EH (cell line): ENCODE measurements at regions not wholly inside any gene's neighbourhood (a gene's known extent, or its start where the extent isn't known, plus 50 kb on each side); places are given as distances from the start of the nearest gene placed in this dataset.

Experiments used
- DNase-seq: peaks from one replicate; pipeline ENCODE4 v3.0.0-alpha.2; 2015; ENCODE audit warnings: low read depth

DNA sequence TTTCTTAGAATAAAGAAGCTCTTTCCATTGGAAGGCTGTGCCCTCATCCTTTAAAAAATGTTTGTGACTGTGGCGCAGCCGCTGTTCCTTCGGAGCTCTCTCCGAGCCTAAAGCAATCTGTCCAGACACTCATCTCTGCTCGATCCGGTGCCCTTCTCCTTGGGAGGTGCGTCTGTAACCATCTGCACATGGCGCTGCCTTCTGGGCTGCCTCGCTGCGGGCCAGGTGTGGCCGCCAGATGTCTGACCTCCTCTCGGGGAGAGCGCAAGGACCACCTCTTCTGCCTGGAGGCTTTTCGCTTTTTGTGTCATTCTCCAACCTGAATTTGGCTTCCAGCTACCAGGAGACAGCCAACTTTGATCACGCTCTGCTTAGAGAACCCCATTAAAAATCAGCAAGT, 153.4 kb upstream of the PTCH1 start:
- no peak for DNase-seq

DNA sequence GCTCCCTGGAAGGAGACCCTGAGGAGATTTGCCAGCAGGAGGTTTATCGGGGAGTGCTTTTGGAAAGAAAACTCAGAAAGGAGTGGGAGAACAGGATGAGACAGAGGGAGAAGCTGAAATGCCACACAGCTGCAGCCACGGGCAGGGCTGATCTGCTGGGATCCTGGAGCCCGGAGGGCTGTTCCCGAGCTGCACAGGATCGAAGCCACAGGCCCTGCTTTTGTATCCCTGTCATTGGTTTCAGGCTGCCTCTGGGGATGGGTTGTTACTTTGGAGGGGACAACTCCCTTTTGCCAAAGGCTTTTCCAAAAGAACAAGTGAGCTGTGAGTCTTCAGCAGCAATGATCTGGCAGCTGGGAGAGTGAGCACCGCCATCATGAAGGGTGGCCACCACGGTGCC, 152.5 kb upstream of the PTCH1 start:
- no peak for DNase-seq

DNA sequence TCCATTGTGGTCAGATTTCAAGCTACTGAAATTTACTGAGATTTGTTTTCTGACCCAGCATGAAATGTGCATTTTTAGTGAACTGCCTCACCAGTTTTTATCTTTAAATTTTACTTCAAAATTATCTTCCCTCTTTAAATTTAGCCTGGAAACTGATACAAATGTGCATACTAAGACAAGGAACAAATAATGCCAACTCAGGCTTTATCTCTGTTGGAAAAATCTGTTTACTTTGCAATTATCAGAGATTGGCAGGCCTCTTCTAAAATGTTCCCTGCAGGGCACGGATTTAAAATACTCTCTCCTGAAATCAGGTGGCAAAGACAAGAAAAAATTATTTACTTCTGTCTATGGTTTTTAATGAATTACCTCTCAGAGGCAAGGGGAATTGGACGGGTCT, 151.0 kb upstream of the PTCH1 start:
- DNase-seq, result no peak

DNA sequence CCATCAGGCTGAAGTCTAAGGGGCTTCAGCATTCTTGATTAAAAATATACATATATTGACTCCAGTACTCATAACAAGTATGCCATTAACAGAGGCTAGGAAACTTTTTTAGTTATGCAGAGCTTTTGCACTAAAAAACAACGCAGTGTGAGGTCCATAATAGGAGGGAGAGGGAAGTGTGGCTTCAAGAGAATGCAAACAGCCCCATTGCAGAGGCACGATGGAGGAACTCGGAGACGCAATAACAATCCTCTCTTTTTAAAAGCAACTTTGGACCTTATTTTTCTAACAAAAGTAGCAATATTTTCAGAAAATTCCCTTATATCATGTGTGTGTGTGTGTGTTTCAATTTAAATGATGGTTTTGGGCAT, 150.0 kb upstream of the PTCH1 start:
- no peak for DNase-seq

DNA sequence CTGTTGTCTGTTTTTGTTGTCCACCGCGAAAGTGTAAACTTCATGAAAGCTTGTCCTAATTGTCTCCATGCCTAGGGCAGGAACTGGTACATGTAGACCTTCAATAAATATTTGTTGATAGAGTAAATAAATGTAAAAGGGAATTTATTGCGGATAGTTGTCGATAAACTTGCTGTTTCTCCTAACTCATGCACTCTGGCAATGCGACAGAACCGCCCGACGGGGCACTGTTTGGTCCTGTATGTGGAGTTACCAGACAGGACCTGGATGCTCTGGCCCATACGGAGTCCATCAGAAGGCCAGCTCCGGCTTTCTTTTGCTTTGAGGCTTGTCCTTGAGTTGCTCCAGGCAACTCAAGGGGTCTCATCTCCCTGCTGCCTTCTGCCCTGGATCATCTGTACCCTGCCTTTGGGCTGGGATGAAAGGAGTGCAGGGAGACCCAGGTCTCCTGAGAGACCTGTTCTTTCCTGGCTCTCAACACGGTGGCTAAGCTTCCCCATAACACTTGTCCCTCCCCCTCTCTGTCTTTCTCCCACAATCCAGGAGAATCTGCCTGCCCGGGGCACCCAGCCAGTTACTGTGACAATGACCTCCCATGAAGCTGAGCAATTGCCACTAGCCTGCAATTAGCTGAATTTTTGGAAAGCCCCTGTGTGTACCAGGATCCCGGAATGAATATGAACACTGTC, 149.5 kb upstream of the PTCH1 start:
- DNase-seq, result no peak

DNA sequence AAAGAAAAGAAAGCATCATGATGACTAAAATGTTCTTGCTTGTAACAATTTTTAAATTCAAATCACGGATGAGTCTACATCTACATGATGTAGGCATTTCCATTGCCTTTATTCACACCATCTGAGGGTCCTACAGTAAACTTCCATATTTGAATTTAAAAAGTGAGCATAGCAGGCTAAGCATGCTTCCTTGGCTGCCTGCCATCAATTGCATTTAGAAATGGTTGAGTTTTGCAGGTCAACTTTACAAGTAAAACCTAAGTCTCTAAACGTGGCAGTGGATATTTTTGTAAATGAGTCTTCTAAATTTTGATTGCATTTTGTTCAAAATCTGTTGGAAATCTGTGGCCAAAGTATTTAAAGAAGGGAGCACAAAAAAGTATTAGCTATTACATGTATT, 136.5 kb upstream of the PTCH1 start:
- DNase-seq, result no peak

DNA sequence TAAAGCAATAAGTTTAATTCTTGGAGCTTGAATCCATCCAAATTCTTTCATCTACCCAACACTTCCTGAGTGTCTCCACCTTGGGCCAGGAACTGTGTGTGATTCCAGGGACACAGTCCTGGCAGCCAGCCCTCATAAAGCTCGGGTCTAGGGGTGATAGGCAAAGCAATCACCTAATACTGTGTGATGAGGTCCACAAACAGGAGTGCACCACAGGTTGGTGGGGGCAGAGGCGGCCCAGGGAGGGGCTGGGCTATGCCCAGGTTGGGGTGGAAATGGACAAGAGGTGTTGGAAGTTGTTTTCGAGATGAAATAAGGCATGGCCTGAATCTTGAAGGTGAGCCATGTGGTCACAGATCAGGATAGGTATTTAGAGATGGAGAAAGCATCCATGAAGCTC, 133.9 kb upstream of the PTCH1 start:
- no peak for DNase-seq

DNA sequence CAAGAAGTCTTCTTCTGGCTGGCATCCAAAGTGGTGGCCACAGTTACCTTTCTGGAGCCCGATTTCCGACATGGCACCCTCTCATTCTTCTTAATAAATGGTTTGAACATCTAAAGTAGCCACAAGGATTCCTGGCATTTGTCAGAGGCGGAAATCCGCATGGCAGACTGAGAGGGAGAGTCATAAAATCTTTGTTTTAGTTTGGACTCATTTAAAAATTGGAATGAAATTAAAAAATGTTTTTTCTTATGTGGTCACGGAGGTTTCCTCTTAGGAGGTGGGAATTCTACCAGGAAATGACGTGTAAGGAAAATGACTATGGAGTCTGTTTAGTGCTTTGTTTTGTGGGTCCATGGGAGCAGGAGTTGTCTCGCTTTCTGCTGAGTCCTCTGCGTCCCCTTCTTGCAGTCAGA, 133.0 kb upstream of the PTCH1 start:
- peak; percentile 29 for DNase-seq

DNA sequence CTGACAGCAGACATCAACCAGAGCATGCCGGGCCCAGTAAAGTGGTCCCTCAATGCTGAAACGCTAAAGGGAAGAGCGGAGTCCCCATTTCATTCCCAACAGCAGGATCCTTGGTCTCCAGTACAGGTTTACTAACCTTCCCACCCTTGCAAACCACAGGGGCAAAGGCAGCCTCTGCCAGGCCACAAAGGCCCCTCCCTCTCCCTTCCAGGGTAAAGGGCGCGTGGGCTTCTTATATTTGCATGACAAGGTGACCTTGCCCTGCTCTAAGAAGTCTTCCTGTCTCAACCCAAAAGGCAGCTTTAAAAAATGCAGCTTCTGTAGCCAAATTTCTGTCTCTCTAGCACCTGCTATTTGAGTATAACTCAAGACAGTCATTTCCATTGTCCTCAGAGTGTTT, 131.5 kb upstream of the PTCH1 start:
- no peak for DNase-seq

DNA sequence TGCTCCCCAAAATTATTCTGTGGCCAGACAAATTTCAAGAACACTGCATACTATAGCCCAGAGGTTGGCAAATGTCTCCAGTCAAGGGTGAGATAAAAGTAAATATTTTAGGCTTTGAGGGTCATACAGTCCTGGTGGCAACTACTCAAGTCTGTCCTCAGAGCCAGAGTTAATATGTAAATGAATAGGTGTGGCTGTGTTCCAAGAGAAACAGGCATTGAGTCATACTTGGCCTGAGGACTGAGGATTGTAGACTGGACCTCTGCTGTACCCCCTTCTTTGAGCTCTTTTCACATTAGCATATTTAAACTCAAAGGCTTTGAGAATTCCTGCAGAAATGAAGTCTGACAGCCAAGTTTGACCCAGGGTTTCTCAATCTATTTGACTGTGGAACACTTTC, 129.2 kb upstream of the PTCH1 start:
- DNase-seq, result no peak

DNA sequence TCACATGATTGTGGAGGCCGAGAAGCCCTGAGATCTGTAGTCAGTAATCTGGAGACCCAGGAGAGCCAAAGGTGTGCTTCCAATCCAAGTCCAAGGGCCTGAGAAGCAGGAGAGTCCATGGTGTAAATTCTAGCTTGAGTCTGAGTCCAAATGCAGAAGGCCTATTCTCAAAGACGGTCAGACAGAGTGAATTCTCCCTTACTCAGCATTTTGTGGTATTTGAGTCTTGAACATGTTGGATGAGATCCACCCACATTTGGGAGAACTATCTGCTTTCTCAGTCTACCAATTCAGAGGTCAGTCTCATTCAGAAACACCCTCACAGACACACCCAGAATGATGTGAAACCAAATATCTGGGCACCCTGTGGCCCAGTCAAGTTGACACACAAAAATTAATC, 128.8 kb upstream of the PTCH1 start:
- no peak for DNase-seq

DNA sequence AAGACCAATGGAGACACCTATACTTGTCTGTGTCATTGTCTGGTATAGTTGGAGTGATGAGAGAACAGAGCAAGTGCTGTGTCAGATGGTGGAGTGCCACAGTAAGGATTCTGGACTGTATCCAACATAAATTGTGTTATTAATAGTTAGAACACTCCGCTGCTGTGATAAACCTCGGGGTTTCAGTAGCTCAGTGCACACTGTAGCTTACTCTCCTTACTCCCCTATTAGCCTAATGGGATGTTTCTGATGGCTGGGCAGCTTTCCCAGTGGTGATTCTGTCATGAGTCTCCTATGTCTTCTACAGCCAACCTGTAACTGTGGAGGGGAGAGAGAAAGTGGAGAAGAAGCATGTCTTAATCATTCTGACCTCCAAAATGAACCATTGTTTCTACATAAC, 127.6 kb upstream of the PTCH1 start:
- DNase-seq, result no peak

DNA sequence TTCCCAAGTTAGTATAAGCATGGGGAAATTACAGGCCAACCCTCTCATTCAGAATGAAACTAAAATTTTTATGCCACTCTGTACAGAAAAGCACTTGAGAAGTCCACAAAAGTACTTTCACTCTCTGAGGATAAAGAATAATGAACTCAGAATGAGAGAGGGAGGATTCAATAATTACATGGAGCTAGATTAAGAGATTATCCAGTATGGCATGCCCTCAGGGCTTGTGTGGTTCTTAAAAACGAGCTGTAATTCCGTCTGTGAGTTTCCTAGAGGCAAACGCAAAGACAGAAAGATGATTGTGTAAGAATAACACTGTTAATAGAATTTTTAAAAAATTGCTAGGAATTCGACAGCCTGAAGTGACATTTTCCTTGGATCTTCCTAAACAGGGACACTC, 126.8 kb upstream of the PTCH1 start:
- no peak for DNase-seq

DNA sequence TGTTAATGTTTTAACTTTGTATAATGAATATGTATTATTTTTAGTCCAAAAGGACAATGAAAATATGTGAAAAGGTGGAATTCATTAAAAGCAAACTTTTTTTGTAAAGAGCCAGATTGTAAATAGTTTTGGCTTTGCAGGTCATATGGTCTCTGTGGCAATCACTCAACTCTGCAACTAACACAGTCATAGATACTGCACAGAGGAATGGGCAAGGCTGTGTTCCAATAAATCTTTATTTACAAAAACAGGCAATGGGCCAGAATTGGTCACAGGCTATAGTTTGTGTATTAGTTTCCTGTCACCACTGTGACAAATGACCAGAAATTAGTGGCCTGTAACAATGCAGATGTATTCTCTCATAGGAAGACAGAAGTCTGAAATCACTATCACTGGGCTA, 125.4 kb upstream of the PTCH1 start:
- no peak for DNase-seq

DNA sequence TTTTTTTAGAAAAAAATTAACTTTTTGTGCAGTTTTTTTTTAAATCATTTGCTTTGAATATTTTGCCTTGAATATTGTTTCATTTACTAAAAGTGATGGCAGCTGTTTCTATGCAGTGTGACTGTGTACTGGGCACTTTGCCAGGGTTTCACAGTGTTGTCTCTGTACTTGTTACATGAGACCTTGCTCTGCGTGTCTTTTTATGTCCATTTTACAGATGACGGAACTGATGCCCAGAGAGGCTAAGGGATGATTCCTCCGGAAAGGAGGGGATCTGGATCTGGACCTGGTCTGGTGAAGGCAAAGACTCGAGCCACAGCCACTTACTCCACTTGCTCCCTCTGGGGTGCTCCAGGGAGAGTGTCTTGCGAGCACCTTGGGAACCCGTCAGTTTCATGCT, 124.8 kb upstream of the PTCH1 start:
- no peak for DNase-seq

DNA sequence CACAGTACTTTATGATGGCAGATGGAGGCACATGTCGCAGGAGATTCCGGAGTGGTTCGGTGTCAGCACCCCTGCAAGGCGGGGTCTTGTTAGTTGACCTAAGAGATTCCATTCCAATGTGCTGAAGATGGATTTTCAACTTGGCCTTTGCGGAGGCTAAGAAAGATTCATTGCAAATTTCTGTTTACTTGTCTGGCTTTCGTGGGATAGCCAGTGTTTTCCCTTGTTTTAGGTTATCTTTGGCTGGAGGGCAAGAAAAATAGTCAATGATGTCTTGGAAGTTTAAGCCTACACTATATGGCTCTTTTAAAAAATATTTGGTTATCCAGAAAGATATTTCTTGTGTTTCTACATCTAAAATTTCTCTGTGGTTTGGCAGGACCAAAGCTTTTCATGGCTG, 123.6 kb upstream of the PTCH1 start:
- no peak for DNase-seq

DNA sequence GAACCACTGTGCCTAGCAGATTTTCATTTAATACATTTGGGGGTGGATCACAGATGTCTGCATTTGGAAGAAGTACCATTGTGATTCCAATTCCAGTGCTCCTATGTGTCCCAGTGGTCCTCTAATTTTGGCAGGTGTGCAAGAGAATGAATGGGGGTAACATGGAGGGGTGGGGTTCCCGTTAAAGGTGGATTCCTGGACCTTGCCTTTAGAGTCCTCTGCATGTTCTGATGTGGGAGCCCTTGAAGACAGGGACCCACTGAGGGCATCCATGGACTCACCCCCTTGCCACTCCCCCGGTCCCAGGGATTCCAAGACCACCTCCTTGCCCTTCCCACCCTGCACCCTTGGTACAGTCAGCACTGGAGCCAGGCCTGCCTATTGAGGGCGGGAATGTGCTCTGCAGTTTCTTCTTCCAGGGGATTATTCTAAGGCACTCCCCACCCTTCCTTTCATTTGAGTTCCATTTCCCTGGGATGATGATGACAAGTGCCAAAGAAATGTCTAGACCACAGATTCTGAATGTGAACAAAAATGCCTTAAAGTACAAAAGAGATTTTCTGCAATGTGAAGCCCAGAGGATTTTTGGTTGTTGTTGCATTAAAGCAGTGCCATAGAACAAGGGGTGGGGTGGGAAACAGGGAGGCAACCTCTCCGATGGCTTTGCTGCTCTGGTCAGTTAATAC, 119.4 kb upstream of the PTCH1 start:
- peak; percentile 6 for DNase-seq

DNA sequence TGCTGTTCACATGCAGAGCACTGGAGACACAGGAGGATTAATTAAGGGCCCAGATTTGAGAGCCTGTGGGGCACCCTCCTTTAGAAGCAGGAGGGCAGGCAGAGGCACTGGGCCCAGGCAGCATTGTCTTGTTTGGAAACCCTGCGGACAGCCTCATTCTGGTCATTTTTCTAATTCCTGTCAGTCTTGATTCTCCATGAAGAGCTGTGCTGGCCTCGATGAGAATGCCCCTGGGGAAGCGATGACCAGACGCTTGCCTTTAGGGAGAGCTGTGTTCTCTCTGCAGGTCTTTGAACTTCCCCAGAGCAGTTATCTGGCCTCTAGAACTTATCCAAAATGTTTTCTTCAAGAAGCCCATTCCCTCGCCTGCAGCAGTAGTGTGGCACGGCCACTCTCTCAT, 117.8 kb upstream of the PTCH1 start:
- peak; percentile 8 for DNase-seq

DNA sequence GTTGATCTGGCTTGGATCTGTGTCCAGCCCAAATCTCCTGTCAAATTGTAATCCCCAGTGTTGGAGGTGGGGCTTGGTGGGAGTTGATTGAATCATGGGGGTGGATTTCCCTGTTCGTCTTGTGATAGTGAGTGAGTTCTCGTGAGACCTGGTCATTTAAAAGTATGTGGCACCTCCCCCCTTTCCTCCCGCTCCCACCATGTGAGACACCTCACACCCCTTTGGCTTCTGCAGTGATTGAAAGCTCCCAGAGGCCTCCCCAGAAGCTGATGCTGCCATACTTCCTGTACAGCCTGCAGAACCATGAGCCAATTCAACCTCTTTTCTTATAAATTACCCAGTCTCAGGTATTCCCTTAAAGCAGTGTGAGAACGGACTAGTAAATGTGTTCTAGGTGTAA, 117.3 kb upstream of the PTCH1 start:
- DNase-seq, result no peak

DNA sequence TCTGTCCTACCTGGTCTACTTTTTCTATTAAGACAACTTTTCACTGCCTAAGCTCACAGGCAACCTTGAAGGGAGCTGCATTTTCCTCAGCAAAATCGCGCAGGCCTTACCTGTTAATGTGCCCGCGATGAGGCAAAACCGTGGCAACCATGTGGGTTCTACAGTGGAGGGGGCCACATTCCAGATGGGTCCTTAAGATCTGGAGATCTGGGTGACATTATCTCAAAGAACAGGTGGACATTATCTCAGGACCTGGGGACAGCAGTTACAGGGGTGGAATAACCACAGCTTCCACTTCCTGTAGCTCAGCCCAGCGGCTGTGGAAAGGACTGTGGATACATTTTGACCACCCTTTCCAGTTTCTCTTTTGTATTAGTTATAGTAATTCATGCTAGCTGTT, 112.8 kb upstream of the PTCH1 start:
- DNase-seq, result no peak

DNA sequence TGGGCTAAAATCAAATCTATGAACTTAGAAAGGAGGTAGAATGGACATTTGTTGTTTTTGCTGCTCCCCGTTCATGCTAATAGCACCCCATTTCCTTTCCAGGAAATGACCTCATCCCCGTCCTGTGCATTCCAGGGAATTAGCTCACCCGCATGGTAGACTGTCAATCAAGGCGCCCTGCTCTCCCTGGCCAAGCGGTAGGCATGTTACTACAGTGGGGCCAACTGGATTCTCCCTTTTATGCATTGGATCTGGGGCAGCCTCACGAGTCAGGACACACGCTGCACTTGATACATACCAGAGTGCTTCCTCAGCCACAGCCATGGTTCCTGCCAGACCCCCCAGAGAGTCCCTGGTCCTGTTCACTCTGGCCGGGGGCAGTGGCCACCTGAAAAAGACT, 111.0 kb upstream of the PTCH1 start:
- DNase-seq, result no peak

DNA sequence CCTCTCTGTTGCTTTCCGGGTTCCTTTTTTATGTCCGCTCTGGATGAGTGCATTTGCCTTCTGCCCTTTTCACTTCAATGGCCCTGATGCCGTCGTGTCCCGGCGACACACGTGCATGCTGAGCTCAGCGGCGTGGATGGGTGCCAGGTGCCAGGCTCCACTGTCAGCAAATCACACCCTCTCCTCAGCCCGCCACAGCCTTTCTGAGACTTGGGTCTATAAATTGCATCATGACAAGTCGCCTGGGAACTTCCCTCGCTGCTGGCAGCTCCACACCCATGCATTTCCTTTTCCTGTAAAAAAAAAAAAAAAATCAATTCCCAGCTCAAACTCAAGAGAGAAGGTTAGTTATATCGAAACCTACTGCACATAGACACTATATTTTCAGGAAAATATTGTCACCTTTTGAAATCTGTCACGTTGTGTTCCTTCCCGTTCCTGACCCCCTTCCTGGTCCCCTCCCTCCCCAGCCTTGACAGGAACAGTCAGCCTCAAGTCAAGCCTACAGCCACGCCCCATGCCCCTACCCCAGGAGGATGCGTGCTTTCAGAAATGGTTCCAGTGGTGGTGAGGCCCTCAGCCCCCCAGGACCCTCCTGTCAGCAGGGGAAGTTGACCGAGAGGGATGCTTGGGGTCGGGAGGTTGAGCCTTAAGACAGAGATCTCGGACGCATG, 110.3 kb upstream of the PTCH1 start:
- no peak for DNase-seq

DNA sequence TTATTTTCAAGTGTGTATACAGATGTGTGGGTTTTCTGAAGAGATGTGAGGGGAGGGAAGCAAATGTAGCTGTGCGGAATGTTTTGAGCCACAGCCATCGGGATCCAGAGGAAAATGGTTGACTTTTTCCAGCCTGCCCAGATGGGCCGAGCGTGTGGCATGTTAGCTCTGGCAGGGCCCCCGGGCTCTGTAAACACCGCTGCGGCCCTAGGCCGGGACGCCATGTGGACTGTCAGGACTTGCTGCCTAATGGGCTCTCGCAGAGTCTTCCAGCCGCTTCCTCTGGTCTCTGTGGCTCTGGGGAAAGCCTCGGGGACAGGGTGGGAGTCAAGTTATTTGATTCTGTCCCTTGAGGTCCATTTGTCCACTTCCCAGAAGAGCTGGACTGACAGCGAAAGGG, 109.6 kb upstream of the PTCH1 start:
- DNase-seq, result no peak

DNA sequence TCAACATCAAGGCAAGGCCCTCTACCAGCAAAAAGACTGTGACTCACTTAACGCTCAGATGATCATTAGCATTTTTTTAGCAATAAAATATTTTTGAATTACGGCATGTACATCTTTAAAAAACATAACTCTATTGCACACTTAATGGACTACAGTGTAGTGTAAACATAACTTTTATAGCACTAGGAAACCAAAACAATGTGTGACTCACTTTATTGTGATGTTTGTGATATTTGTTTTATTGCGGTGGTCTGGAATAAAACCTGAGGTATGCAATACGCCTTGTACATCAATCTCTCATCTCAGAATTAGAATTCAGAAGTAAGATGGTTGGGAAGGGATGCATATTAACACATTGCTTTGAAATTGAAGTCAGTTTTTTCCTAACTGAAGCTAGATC, 106.9 kb upstream of the PTCH1 start:
- DNase-seq, result no peak
